H1 (cell line): ENCODE measurements at regions not wholly inside any gene's neighbourhood (a gene's known extent, or its start where the extent isn't known, plus 50 kb on each side); places are given as distances from the start of the nearest gene placed in this dataset.

Source experiments
- CTCF ChIA-PET: fragments of 300-600 bp; sonication (Branson Sonifier 250); formaldehyde crosslinking; loops from one replicate; lab custom pipeline; 2021; ENCODE audit not compliant: partially characterized antibody; lab: Charles Lee
- POLR2A ChIA-PET: fragments of 300-600 bp; sonication (Branson Sonifier 250); formaldehyde crosslinking; loops from one replicate; lab custom pipeline; 2021; ENCODE audit warnings: inconsistent platforms; ENCODE audit not compliant: partially characterized antibody; lab: Charles Lee
- DNase-seq, 2 experiments: peaks; one replicate each; pipeline versions ENCODE4 v3.0.0 to v3.0.0-alpha.2; 2010 to 2022; ENCODE audit warnings: low spot score in 2 of 2, low read depth in 1 of 2, mixed read lengths in 1 of 2
- FAIRE-seq: peaks from 2 replicates; lab custom pipeline; 2011; peaks lifted over from hg19 to GRCh38; lab: Jason Lieb, UNC
- H2AFZ ChIP-seq: 2 replicates; pipeline ENCODE4 v1.8.1; 2012; ENCODE audit warnings: low read length, inconsistent platforms
- H2AK5ac ChIP-seq: 2 replicates; pipeline ENCODE4 v1.6.1; 2013; ENCODE audit warnings: low read depth, low read length
- H2BK120ac ChIP-seq: replicated peaks from 2 replicates; pipeline ENCODE3; 2013; ENCODE audit warnings: low read depth, low read length, inconsistent platforms
- H2BK12ac ChIP-seq: 2 replicates; pipeline ENCODE4 v1.6.1; 2013; ENCODE audit warnings: low read depth, low read length
- H2BK15ac ChIP-seq: 2 replicates; pipeline ENCODE4 v1.6.1; 2013; ENCODE audit warnings: low read length
- H2BK20ac ChIP-seq: 2 replicates; pipeline ENCODE4 v1.6.1; 2013; ENCODE audit warnings: low read length
- H2BK5ac ChIP-seq: 2 replicates; pipeline ENCODE4 v1.6.1; 2013; ENCODE audit warnings: low read depth, low read length
- H3K14ac ChIP-seq: 2 replicates; pipeline ENCODE4 v1.6.1; 2013; ENCODE audit warnings: inconsistent platforms; ENCODE audit not compliant: insufficient read length
- H3K18ac ChIP-seq: 2 replicates; pipeline ENCODE4 v1.6.1; 2013; ENCODE audit warnings: low read length; ENCODE audit errors: extremely low read depth
- H3K23ac ChIP-seq: 2 replicates; pipeline ENCODE4 v1.6.1; 2013; ENCODE audit warnings: inconsistent platforms; ENCODE audit not compliant: insufficient read length
- H3K23me2 ChIP-seq: 2 replicates; pipeline ENCODE4 v1.6.1; 2013; ENCODE audit warnings: low read depth, low read length
- H3K27ac ChIP-seq: 2 replicates; pipeline ENCODE4 v1.6.1; 2011; ENCODE audit warnings: low read depth, low read length, inconsistent platforms
- H3K27me3 ChIP-seq, 4 experiments: replicated peaks in 1 of 4; 1 replicate in 1 of 4; 2 replicates in 3 of 4; pipeline versions ENCODE4 v1.6.1 to v1.8.1; 2011 to 2013; ENCODE audit warnings: low read length in 3 of 4, mild to moderate bottlenecking in 3 of 4, inconsistent platforms in 2 of 4, mixed read lengths in 2 of 4, moderate library complexity in 1 of 4; ENCODE audit not compliant: control insufficient read depth in 3 of 4, insufficient read depth in 3 of 4; ENCODE audit errors: extremely low read depth in 1 of 4
- H3K36me3 ChIP-seq, 4 experiments: 2 replicates each; pipeline versions ENCODE4 v1.6.1 to v1.8.1; 2011 to 2013; ENCODE audit warnings: mild to moderate bottlenecking in 4 of 4, low read length in 3 of 4, moderate library complexity in 2 of 4, control low read depth in 1 of 4, inconsistent platforms in 1 of 4; ENCODE audit not compliant: insufficient read depth in 4 of 4, control insufficient read depth in 2 of 4
- H3K4ac ChIP-seq: replicated peaks from 2 replicates; pipeline ENCODE3; 2013; ENCODE audit warnings: low read length, low read depth, mixed read lengths, inconsistent platforms; ENCODE audit not compliant: insufficient read length
- H3K4me1 ChIP-seq, 4 experiments: replicated peaks in 1 of 4; 1 replicate in 1 of 4; 2 replicates in 3 of 4; pipeline versions ENCODE4 v1.6.1 to v1.8.1; 2011 to 2013; ENCODE audit warnings: low read length in 3 of 4, inconsistent platforms in 2 of 4, mixed read lengths in 1 of 4; ENCODE audit not compliant: insufficient read depth in 4 of 4, control insufficient read depth in 3 of 4
- H3K4me2 ChIP-seq, 2 experiments: 2 replicates each; pipeline versions ENCODE4 v1.6.1 to v1.8.1; 2011 to 2013; ENCODE audit warnings: low read depth in 2 of 2, low read length in 2 of 2, control low read depth in 1 of 2, inconsistent platforms in 1 of 2, mild to moderate bottlenecking in 1 of 2; ENCODE audit not compliant: insufficient read depth in 1 of 2
- H3K4me3 ChIP-seq, 4 experiments: fragments of 200-600, 300-600 bp in 1 of 4; sonication (generic), shearing (Covaris generic), sonication (Bioruptor Twin) in 1 of 4; 2 replicates each; pipeline versions ENCODE4 v1.5.1 to v1.8.1; 2011 to 2016; ENCODE audit warnings: low read length in 4 of 4, low read depth in 3 of 4, control low read depth in 2 of 4, inconsistent platforms in 2 of 4, mild to moderate bottlenecking in 2 of 4, mixed read lengths in 1 of 4, moderate library complexity in 1 of 4; ENCODE audit not compliant: insufficient read depth in 2 of 4; ENCODE audit errors: extremely low read depth in 1 of 4
- H3K56ac ChIP-seq: replicated peaks from 2 replicates; pipeline ENCODE3; 2013; ENCODE audit warnings: low read depth, mild to moderate bottlenecking, mixed read lengths, low read length, inconsistent platforms; ENCODE audit not compliant: insufficient read length
- H3K79me1 ChIP-seq: 2 replicates; pipeline ENCODE4 v1.6.1; 2013; ENCODE audit warnings: low read depth, low read length, control low read depth
- H3K79me2 ChIP-seq, 2 experiments: 2 replicates each; pipeline versions ENCODE4 v1.6.1 to v1.8.1; 2012 to 2013; ENCODE audit warnings: low read length in 2 of 2, mild to moderate bottlenecking in 2 of 2, inconsistent platforms in 1 of 2; ENCODE audit not compliant: insufficient read depth in 2 of 2, control insufficient read depth in 1 of 2
- H3K9ac ChIP-seq, 4 experiments: replicated peaks in 1 of 4; 1 replicate in 1 of 4; 2 replicates in 3 of 4; pipeline versions ENCODE4 v1.6.1 to v1.8.1; 2011 to 2013; ENCODE audit warnings: low read depth in 3 of 4, low read length in 3 of 4, control low read depth in 2 of 4, mild to moderate bottlenecking in 2 of 4, moderate library complexity in 2 of 4, inconsistent platforms in 1 of 4; ENCODE audit errors: extremely low read depth in 1 of 4
- H3K9me3 ChIP-seq, 2 experiments: 2 replicates each; pipeline versions ENCODE4 v1.6.1 to v1.8.1; 2012 to 2013; ENCODE audit warnings: mild to moderate bottlenecking in 2 of 2, moderate library complexity in 2 of 2, control low read depth in 1 of 2, inconsistent platforms in 1 of 2, low read depth in 1 of 2, low read length in 1 of 2, mixed read lengths in 1 of 2; ENCODE audit not compliant: insufficient read depth in 2 of 2
- H4K20me1 ChIP-seq, 2 experiments: replicated peaks in 1 of 2; 2 replicates each; pipeline versions ENCODE3 to v1.8.1; 2011 to 2013; ENCODE audit warnings: inconsistent platforms in 2 of 2, low read length in 2 of 2, mild to moderate bottlenecking in 1 of 2; ENCODE audit not compliant: insufficient read depth in 2 of 2, control insufficient read depth in 1 of 2
- H4K5ac ChIP-seq: 2 replicates; pipeline ENCODE4 v1.6.1; 2013; ENCODE audit warnings: low read length, low read depth, mixed read lengths, inconsistent platforms; ENCODE audit not compliant: insufficient read length
- H4K8ac ChIP-seq: 2 replicates; pipeline ENCODE4 v1.8.0; 2013; ENCODE audit warnings: mild to moderate bottlenecking, moderate library complexity, low read length, inconsistent platforms; ENCODE audit not compliant: insufficient read depth; ENCODE audit errors: extremely low read depth
- H4K91ac ChIP-seq: replicated peaks from 2 replicates; pipeline ENCODE3; 2013; ENCODE audit warnings: low read length, mixed read lengths, inconsistent platforms; ENCODE audit not compliant: insufficient read length
- CHD1 ChIP-seq: IDR thresholded peaks from 2 replicates; pipeline ENCODE4 v1.6.1; 2012; ENCODE audit warnings: low read depth, low read length, improper control_type of control experiment
- CREB1 ChIP-seq: IDR thresholded peaks from 2 replicates; pipeline ENCODE4 v1.6.1; 2012; ENCODE audit warnings: inconsistent platforms
- GTF2F1 ChIP-seq: IDR thresholded peaks from 2 replicates; pipeline ENCODE4 v1.6.1; 2012; ENCODE audit warnings: low read depth, low read length, improper control_type of control experiment, borderline replicate concordance
- KDM1A ChIP-seq: fragments of 200-600, 300-600 bp; sonication (generic); IDR thresholded peaks from 2 replicates; pipeline ENCODE4 v1.7.1; 2016; ENCODE audit warnings: mild to moderate bottlenecking, low read length, borderline replicate concordance
- NRF1 ChIP-seq: IDR thresholded peaks from 2 replicates; pipeline ENCODE4 v1.6.1; 2011; ENCODE audit warnings: mild to moderate bottlenecking, low read depth, low read length, improper control_type of control experiment
- POLR2A ChIP-seq, 2 experiments: IDR thresholded peaks; 1 replicate in 1 of 2; 2 replicates in 1 of 2; pipeline ENCODE4 v1.6.1; 2011; ENCODE audit warnings: low read depth in 2 of 2, low read length in 2 of 2, mild to moderate bottlenecking in 2 of 2; ENCODE audit errors: control extremely low read depth in 1 of 2
- POLR2AphosphoS5 ChIP-seq: IDR thresholded peaks from 2 replicates; pipeline ENCODE4 v1.6.1; 2011; ENCODE audit warnings: low read depth, low read length
- POU5F1 ChIP-seq: IDR thresholded peaks from 2 replicates; pipeline ENCODE4 v1.6.1; 2011; ENCODE audit warnings: low read depth, mild to moderate bottlenecking, low read length, moderate library complexity
- RAD21 ChIP-seq, 2 experiments: IDR thresholded peaks in 1 of 2; conservative IDR thresholded peaks in 1 of 2; 2 replicates each; pipeline ENCODE4 v1.6.1; 2011; ENCODE audit warnings: low read depth in 2 of 2, low read length in 2 of 2, improper control_type of control experiment in 1 of 2, inconsistent platforms in 1 of 2, mild to moderate bottlenecking in 1 of 2, moderate library complexity in 1 of 2
- RBBP5 ChIP-seq: IDR thresholded peaks from 2 replicates; pipeline ENCODE4 v1.7.1; 2012; ENCODE audit warnings: low read depth, mild to moderate bottlenecking, inconsistent platforms, low read length, moderate library complexity, borderline replicate concordance
- SRF ChIP-seq: IDR thresholded peaks from 2 replicates; pipeline ENCODE4 v1.6.1; 2011; ENCODE audit warnings: mild to moderate bottlenecking, low read depth, low read length, moderate library complexity
- WGBS, 2 experiments: shearing (Covaris generic) in 1 of 2; methylation state at CpG; one replicate each; pipeline versions ENCODE4 v1.1.6 to v1.1.7; 2013 to 2015; ENCODE audit warnings: low lambda C conversion rate in 2 of 2, mixed read lengths in 2 of 2, inconsistent platforms in 1 of 2, low coverage in 1 of 2, missing lambda C conversion rate in 1 of 2; ENCODE audit not compliant: insufficient replicate concordance in 2 of 2, insufficient coverage in 1 of 2, insufficient read length in 1 of 2; ENCODE audit errors: extremely low coverage in 1 of 2, missing lambda C conversion rate in 1 of 2; 5-methylcytosine and 5-hydroxymethylcytosine counted together
- TF ChIP-seq, protein P1 (sequence below): IDR thresholded peaks from 2 replicates; pipeline ENCODE4 v1.6.1; 2012; ENCODE audit warnings: inconsistent platforms
- TF ChIP-seq, protein P2 (sequence below), 3 experiments: IDR thresholded peaks; 1 replicate in 2 of 3; 2 replicates in 1 of 3; pipeline versions ENCODE4 v1.5.1 to v1.6.1; 2011; ENCODE audit warnings: low read length in 3 of 3, mild to moderate bottlenecking in 3 of 3, inconsistent platforms in 2 of 3, low read depth in 1 of 3, moderate library complexity in 1 of 3; ENCODE audit not compliant: insufficient read depth in 1 of 3; ENCODE audit errors: control extremely low read depth in 1 of 3

DNA sequence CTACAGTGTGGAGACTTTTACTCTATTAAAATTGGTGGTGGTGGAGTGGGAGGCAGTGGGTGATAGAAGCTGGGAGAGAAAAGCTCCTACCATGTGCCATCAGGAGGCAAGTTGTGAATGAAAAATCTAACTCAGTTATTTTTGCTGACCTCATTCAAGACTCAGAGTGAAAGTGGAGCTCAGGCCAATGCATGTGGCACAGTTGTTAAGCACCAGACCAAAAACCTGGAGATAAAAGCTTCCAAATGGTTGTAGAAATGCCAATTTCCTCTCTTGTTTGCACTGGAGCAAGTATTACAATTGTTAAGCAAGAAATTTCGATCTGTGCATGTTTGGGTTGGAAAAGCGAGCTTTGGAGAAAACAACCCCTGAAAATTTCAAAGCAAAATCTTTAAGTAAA lies 81.5 kb upstream of the PRICKLE2 start:
- H4K8ac ChIP-seq, result no peak overlapping the region
- H2AK5ac ChIP-seq, result no peak overlapping the region
- no peak overlapping the region for H3K18ac ChIP-seq
- H3K23ac ChIP-seq, result no peak overlapping the region
- H4K5ac ChIP-seq, result no peak overlapping the region
- no peak overlapping the region for H3K56ac ChIP-seq
- no peak overlapping the region for H3K9ac ChIP-seq
- no peak overlapping the region for H3K4ac ChIP-seq
- H2AFZ ChIP-seq, result no peak overlapping the region
- H2BK12ac ChIP-seq, result no peak overlapping the region
- no peaks in the 10 kb centered on the region for H3K79me1 ChIP-seq
- no peaks in the 10 kb centered on the region for H3K9me3 ChIP-seq
- no peaks in the 10 kb centered on the region for H3K36me3 ChIP-seq
- no peaks in the 10 kb centered on the region for H3K27me3 ChIP-seq
- H2BK5ac ChIP-seq, result no peak overlapping the region
- WGBS, 2 experiments, result 86% methylated on average over 2 of the region's 2 CpGs; no CpG with 5 or more reads in 1 of the 2 experiments
- H2BK15ac ChIP-seq, result no peak overlapping the region
- no peak overlapping the region for H3K4me2 ChIP-seq
- H2BK20ac ChIP-seq, result no peak overlapping the region
- no peaks in the 10 kb centered on the region for H4K20me1 ChIP-seq
- DNase-seq, result no peak
- CTCF ChIA-PET, result interaction anchor here (1.0 to 1.2 kb wide), 2 partner anchors 13 to 276 kb away, joined by 3 to 5 read pairs; no protein-coding TSS in a partner anchor
- H3K79me2 ChIP-seq, result no peaks in the 10 kb centered on the region
- no peaks in the 10 kb centered on the region for H3K23me2 ChIP-seq
- no peak for FAIRE-seq
- H2BK120ac ChIP-seq, result no peak overlapping the region
- no peaks in the 10 kb centered on the region for H3K4me1 ChIP-seq
- H3K4me3 ChIP-seq, result no peak overlapping the region
- POLR2A ChIA-PET, result no interaction called here
- H3K27ac ChIP-seq, result no peak overlapping the region
- H4K91ac ChIP-seq, result no peak overlapping the region
- no peak overlapping the region for H3K14ac ChIP-seq
- TF ChIP-seq, protein P1, sequence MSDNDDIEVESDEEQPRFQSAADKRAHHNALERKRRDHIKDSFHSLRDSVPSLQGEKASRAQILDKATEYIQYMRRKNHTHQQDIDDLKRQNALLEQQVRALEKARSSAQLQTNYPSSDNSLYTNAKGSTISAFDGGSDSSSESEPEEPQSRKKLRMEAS, result no peak
- TF ChIP-seq SRF (no peak), RAD21 (IDR thresholded peaks at IDR 0.05 in 1 of 2, conservative IDR thresholded peaks at IDR 0.05 in 1 of 2; ENCODE audit: low read depth in 2 of 2, low read length in 2 of 2) (no peak), POLR2A (IDR thresholded peaks at IDR 0.05; ENCODE audit: control extremely low read depth in 1 of 2, low read depth in 2 of 2, low read length in 2 of 2) (no peak), CREB1 (no peak), KDM1A (no peak), POLR2AphosphoS5 (no peak), GTF2F1 (no peak), CHD1 (no peak), RBBP5 (no peak), POU5F1 (no peak), NRF1 (no peak)
- TF ChIP-seq, protein P2, sequence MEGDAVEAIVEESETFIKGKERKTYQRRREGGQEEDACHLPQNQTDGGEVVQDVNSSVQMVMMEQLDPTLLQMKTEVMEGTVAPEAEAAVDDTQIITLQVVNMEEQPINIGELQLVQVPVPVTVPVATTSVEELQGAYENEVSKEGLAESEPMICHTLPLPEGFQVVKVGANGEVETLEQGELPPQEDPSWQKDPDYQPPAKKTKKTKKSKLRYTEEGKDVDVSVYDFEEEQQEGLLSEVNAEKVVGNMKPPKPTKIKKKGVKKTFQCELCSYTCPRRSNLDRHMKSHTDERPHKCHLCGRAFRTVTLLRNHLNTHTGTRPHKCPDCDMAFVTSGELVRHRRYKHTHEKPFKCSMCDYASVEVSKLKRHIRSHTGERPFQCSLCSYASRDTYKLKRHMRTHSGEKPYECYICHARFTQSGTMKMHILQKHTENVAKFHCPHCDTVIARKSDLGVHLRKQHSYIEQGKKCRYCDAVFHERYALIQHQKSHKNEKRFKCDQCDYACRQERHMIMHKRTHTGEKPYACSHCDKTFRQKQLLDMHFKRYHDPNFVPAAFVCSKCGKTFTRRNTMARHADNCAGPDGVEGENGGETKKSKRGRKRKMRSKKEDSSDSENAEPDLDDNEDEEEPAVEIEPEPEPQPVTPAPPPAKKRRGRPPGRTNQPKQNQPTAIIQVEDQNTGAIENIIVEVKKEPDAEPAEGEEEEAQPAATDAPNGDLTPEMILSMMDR (IDR thresholded peaks at IDR 0.05; ENCODE audit: control extremely low read depth in 1 of 3, insufficient read depth in 1 of 3, low read depth in 1 of 3, low read length in 3 of 3), result no peak
